HS-5 (cell line): ENCODE measurements at regions not wholly inside any gene's neighbourhood (a gene's known extent, or its start where the extent isn't known, plus 50 kb on each side); places are given as distances from the start of the nearest gene placed in this dataset.

Source experiments
- DNase-seq: peaks from one replicate; pipeline ENCODE4 v3.0.0-alpha.2; 2012; ENCODE audit warnings: low read depth

GRCh38 chr1:163813251-163813650 is 491.5 kb downstream of the NUF2 start:
- no peak for DNase-seq

- no peak for DNase-seq
Observed at GRCh38 chr1:163820226-163820625, 498.5 kb downstream of the NUF2 start.

GRCh38 chr1:163820766-163821165 is 499.0 kb downstream of the NUF2 start:
- no peak for DNase-seq

- no peak for DNase-seq
Observed at GRCh38 chr1:163821679-163822078, 499.9 kb downstream of the NUF2 start.

- DNase-seq, result no peak
Observed at GRCh38 chr1:163823017-163823416, 501.3 kb downstream of the NUF2 start.

GRCh38 chr1:163824006-163824405 is 502.3 kb downstream of the NUF2 start:
- peak; percentile 47 for DNase-seq

- no peak for DNase-seq
Observed at GRCh38 chr1:163824490-163824889, 502.7 kb downstream of the NUF2 start.

- DNase-seq, result no peak
Observed at GRCh38 chr1:163826500-163826899, 504.7 kb downstream of the NUF2 start.

- no peak for DNase-seq
Observed at GRCh38 chr1:163834778-163835177, 513.0 kb downstream of the NUF2 start.

- DNase-seq, result no peak
Observed at GRCh38 chr1:163836481-163836880, 514.7 kb downstream of the NUF2 start.

GRCh38 chr1:163837206-163837605 is 515.5 kb downstream of the NUF2 start:
- DNase-seq, result no peak

- DNase-seq, result no peak
Observed at GRCh38 chr1:163842571-163842970, 520.8 kb downstream of the NUF2 start.

GRCh38 chr1:163844459-163844858 is 522.7 kb downstream of the NUF2 start:
- DNase-seq, result peak; percentile 39

GRCh38 chr1:163845279-163845678 is 523.5 kb downstream of the NUF2 start:
- no peak for DNase-seq

GRCh38 chr1:163863731-163864130 is 542.0 kb downstream of the NUF2 start:
- DNase-seq, result no peak

- no peak for DNase-seq
Observed at GRCh38 chr1:163864207-163864606, 542.5 kb downstream of the NUF2 start.

- DNase-seq, result no peak
Observed at GRCh38 chr1:163866564-163866963, 544.8 kb downstream of the NUF2 start.

GRCh38 chr1:163870666-163871065 is 548.9 kb downstream of the NUF2 start:
- peak; percentile 40 for DNase-seq

- no peak for DNase-seq
Observed at GRCh38 chr1:163872067-163872466, 550.3 kb downstream of the NUF2 start.

- DNase-seq, result no peak
Observed at GRCh38 chr1:163874070-163874469, 552.3 kb downstream of the NUF2 start.

- DNase-seq, result peak; percentile 76
Observed at GRCh38 chr1:163875200-163875926, 553.6 kb downstream of the NUF2 start.

GRCh38 chr1:163875927-163876320 is 554.2 kb downstream of the NUF2 start:
- no peak for DNase-seq

- no peak for DNase-seq
Observed at GRCh38 chr1:163876546-163876945, 554.8 kb downstream of the NUF2 start.

- peak; percentile 33 for DNase-seq
Observed at GRCh38 chr1:163877016-163877415, 555.3 kb downstream of the NUF2 start.
